ENCODE measurements at regions not wholly inside any gene's neighbourhood (a gene's known extent, or its start where the extent isn't known, plus 50 kb on each side); places are given as distances from the start of the nearest gene placed in this dataset.

DNA sequence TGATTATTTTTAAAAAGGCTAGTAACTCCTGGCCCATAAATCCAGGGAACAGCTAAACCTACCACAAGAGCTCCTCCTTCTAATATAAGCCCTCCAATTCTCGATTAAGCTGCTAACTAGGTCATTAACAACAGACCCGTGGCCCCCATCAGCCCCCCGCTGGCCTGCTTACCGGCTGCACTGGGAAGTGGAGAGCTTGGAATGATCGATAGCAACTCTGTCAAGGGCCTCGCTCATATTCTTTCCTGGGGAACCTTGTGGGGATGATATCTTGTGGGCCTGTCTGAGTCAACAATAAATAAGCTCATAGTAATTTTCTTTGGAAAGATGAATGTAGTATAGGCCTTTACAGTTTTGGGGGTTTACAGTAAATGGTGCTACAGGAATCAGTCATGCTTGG lies 353.5 kb downstream of the TCERG1L start:
- DNase-seq (ENCODE audit: low spot score) = no peak
- TF ChIP-seq, protein P1, sequence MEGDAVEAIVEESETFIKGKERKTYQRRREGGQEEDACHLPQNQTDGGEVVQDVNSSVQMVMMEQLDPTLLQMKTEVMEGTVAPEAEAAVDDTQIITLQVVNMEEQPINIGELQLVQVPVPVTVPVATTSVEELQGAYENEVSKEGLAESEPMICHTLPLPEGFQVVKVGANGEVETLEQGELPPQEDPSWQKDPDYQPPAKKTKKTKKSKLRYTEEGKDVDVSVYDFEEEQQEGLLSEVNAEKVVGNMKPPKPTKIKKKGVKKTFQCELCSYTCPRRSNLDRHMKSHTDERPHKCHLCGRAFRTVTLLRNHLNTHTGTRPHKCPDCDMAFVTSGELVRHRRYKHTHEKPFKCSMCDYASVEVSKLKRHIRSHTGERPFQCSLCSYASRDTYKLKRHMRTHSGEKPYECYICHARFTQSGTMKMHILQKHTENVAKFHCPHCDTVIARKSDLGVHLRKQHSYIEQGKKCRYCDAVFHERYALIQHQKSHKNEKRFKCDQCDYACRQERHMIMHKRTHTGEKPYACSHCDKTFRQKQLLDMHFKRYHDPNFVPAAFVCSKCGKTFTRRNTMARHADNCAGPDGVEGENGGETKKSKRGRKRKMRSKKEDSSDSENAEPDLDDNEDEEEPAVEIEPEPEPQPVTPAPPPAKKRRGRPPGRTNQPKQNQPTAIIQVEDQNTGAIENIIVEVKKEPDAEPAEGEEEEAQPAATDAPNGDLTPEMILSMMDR (IDR thresholded peaks at IDR 0.05; ENCODE audit: extremely low read depth, insufficient read depth, missing control alignments) = no peak
- in situ Hi-C loops (cut with MboI; ENCODE audit: low pct_unique_long_range_greater_than_20kb, low sequenced_read_pairs, unreplicated experiment) = no loop called here

DNA sequence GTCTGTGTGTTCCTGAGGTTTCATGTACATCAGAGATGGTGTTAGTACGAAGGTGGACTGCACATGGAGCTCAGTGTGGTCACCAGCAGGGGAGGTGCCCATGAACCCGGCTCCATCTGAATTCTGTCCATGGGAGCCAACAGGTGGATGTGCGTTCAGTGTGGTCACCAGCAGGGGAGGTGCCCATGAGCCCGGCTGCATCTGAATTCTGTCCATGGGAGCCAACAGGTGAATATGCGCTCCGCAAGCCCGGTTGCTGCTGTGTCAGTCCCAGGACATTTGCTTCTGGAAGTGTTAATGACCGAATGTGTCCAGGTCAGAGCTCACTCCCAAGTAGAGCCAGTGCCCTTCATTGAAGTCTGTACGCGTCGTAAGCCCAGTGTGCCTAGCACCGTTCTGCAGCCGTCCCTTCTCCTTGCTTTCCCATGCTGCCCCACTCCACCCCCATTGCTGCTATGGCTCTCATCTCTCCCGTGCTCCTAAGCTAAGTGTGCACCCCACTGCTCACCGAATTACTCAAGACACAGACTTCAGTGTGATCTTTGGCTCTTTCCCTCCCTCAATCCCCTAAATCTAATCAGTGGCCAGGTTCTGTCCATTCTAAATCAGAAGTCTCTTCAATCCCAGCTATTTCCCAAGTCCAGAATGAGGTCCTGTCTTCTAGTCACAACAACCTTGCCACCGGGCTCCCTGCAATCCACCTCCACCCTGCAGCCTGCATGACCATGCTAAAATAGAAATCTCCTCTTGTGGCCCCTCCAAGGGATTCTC lies 352.4 kb downstream of the TCERG1L start:
- in situ Hi-C loops (cut with MboI; ENCODE audit: low pct_unique_long_range_greater_than_20kb, low sequenced_read_pairs, unreplicated experiment) = no loop called here
- TF ChIP-seq, protein P1 (IDR thresholded peaks at IDR 0.05; ENCODE audit: extremely low read depth, insufficient read depth, missing control alignments) = no peak
- DNase-seq (ENCODE audit: low spot score) = no peak

DNA sequence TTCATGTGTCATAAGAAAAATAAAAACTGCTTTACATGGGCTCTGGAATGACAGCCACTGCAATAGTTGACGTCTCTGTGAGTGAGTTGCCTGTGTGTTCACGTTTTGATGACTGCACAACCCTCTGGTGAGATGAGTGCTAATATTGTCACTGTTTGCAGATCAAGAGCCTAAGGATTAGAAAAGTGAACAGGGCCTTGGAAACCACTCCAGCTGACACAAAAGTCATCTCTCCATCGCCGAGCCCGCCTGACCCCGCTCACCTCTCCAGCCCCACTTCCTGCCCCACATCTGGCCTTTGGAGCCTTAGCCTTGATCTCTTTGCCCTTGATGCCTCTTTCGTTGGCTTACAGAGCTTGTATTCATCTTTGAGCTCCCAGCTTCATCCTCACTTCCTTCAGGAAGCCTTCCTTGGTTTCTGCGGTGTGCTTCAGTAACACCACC lies 351.7 kb downstream of the TCERG1L start:
- in situ Hi-C loops (cut with MboI; ENCODE audit: low pct_unique_long_range_greater_than_20kb, low sequenced_read_pairs, unreplicated experiment) = no loop called here
- no peak for DNase-seq (ENCODE audit: low spot score)
- TF ChIP-seq, protein P1 (IDR thresholded peaks at IDR 0.05; ENCODE audit: extremely low read depth, insufficient read depth, missing control alignments) = no peak

DNA sequence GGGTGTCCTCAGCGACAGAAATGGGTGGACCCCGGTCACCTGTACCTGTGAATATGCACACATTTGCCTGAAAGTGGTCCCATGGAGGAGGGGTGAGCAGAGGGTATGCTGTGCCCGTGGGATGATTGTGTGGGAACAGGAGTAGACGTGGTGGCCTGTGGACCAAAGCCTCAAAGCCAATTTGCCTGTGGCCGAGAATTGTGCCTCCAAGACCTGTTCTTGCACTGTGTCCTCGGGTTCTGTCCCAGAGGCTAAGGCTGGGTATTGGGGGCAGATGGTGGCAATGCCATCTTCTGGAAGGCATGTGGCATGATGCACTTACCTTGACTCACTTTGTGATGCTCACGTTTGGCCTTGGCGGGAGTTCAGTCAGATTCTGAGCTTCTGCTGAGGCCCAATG lies 351.0 kb downstream of the TCERG1L start:
- in situ Hi-C loops (cut with MboI; ENCODE audit: low pct_unique_long_range_greater_than_20kb, low sequenced_read_pairs, unreplicated experiment) = no loop called here
- TF ChIP-seq, protein P1 (IDR thresholded peaks at IDR 0.05; ENCODE audit: extremely low read depth, insufficient read depth, missing control alignments) = no peak
- no peak for DNase-seq (ENCODE audit: low spot score)

DNA sequence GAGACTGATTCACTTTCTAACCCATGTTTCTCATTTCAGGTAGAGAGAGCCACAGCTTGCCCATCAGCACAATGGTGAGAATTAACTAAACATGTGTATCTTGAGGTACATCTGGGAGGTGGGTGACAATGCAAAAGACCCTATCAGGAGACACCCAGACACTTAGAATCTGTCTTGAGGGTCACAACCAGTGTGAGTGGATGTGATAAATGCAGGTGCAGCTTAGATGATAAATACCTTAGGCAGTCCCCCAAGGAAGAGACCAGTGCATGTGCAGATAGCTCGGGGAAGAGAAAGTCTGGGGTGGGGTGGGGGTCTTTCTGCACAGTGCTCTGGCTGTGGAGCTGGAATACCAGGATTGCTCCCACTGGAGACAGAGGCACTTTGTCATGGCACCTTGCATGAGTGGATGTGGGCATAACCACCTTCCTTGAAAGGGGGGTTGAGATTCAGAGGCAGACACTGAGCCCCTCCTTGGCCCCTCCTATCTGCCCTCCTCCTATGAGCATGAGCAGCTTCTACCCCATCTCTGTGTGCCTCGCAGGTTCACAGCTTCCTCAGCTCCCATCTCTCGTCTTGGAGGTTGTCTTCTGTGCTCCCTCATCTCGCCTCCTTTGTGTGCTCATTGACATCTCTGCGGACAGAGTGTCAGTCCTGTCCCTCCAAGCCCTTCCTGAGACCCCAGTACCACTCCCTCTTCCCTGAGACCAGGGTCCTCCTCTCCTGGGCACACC lies 349.8 kb downstream of the TCERG1L start:
- in situ Hi-C loops (cut with MboI; ENCODE audit: low pct_unique_long_range_greater_than_20kb, low sequenced_read_pairs, unreplicated experiment) = no loop called here
- DNase-seq (ENCODE audit: low spot score) = no peak
- TF ChIP-seq, protein P1 (IDR thresholded peaks at IDR 0.05; ENCODE audit: extremely low read depth, insufficient read depth, missing control alignments) = no peak

DNA sequence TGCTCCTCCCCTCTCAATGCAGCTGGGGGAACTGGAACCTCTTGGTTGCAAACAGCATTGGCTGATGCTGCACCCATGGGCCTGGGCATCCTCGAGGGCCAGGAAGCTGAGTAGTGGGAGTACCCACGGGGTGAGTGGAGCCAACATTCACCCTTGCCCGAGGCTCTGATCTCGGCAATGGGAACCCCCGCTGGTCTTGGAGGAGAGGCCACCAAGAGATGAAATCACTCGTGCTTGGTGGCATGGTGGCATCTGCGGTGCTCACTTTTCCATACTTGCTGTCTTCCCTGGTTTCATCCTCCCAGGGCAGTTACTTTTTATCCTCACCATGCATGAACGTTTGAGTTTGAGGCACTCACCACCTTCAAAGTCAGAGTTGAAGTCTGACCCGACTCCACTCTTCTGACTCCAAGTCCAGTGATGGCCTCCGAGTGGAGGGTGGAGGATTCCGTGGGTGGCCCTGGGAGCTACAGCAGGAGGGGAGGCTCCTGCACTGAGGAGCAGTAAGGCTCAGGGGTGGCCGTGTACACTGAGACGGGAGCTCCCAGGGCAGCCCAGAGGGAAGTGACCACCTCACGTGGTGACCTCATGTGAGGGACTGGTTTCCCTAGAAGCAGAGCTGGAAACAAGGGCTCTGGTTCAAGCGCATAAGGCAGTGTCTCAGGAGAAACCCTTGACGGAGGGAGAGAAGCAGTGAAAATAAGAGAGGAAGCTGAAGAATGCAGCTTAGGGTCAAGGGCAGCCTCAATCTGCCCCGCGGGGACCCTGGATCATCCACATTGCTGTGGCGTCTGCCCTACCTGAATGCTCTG lies 349.1 kb downstream of the TCERG1L start:
- DNase-seq (ENCODE audit: low spot score) = no peak
- in situ Hi-C loops (cut with MboI; ENCODE audit: low pct_unique_long_range_greater_than_20kb, low sequenced_read_pairs, unreplicated experiment) = no loop called here
- TF ChIP-seq, protein P1 (IDR thresholded peaks at IDR 0.05; ENCODE audit: extremely low read depth, insufficient read depth, missing control alignments) = no peak
